ENCODE measurements at regions not wholly inside any gene's neighbourhood (a gene's known extent, or its start where the extent isn't known, plus 50 kb on each side); places are given as distances from the start of the nearest gene placed in this dataset.

DNA sequence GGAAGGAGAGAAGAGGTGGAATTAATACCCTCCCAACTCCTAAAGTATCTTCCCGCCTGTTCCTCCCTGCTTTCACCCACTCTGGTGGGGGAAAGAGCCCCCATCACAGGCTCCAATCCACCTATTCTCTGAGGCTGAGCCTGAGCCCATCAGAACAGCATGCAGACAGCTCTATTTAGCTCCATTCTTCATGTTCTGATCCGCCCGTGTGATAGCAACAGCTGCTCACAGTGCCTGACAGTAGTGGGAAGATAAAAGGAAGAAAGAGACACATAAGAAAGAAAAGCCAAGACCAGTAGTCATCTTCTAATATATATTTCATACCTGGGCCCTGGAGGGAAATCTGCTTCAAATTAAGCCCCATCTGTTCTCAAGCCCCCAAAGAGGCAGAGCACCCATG is 80.3 kb upstream of the AKIP1 start:
- H4K20me1 ChIP-seq (ENCODE audit: control insufficient read depth, insufficient read depth, low read depth, low read length), result no peaks in the 10 kb centered on the region
- H3K9me2 ChIP-seq (replicated peaks; ENCODE audit: control insufficient read depth, low read length), result no peaks in the 10 kb centered on the region
- H3K4me1 ChIP-seq (ENCODE audit: control insufficient read depth, low read length), result peaks cover 14% of the 10 kb centered on the region
- H3K4me3 ChIP-seq (ENCODE audit: low read length), result no peak overlapping the region
- no peaks in the 10 kb centered on the region for H3K79me2 ChIP-seq (ENCODE audit: control insufficient read depth, low read length)
- no peaks in the 10 kb centered on the region for H3K36me3 ChIP-seq (ENCODE audit: control insufficient read depth, low read length)
- no peaks in the 10 kb centered on the region for H3F3A ChIP-seq (ENCODE audit: control insufficient read depth, insufficient read depth)
- H3K27me3 ChIP-seq (ENCODE audit: control insufficient read depth, low read length), result peaks cover 24% of the 10 kb centered on the region
- TF ChIP-seq, protein P1, sequence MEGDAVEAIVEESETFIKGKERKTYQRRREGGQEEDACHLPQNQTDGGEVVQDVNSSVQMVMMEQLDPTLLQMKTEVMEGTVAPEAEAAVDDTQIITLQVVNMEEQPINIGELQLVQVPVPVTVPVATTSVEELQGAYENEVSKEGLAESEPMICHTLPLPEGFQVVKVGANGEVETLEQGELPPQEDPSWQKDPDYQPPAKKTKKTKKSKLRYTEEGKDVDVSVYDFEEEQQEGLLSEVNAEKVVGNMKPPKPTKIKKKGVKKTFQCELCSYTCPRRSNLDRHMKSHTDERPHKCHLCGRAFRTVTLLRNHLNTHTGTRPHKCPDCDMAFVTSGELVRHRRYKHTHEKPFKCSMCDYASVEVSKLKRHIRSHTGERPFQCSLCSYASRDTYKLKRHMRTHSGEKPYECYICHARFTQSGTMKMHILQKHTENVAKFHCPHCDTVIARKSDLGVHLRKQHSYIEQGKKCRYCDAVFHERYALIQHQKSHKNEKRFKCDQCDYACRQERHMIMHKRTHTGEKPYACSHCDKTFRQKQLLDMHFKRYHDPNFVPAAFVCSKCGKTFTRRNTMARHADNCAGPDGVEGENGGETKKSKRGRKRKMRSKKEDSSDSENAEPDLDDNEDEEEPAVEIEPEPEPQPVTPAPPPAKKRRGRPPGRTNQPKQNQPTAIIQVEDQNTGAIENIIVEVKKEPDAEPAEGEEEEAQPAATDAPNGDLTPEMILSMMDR (IDR thresholded peaks at IDR 0.05; ENCODE audit: low read depth, low read length, poor library complexity, severe bottlenecking), result no peak
- no peak for TF ChIP-seq EZH2phosphoT487 (IDR thresholded peaks at IDR 0.05; ENCODE audit: borderline replicate concordance, low read length)
- H3K27ac ChIP-seq (ENCODE audit: low read depth, low read length), result no peak overlapping the region
- H3K9me3 ChIP-seq (ENCODE audit: control insufficient read depth, insufficient read depth, low read length), result no peaks in the 10 kb centered on the region
- no peak overlapping the region for H3K4me2 ChIP-seq (ENCODE audit: low read length)

DNA sequence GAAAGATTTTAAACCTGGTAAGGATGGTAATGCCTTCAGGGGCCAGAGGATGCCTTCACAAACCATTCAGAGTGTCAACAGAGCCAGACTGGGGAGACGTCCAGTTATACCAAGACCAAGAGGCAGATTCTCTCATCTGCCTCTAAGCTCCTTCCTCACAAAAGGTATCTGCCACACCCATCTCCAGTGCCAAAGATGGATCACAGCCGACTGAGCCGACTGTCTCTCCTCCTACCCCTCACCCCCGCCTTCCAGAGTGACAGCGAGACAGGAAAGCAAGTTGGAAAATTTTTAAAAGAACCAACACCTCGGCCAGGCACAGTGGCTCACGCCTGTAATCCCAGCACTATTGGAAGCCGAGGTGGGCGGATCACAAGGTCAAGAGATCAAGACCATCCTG is 79.1 kb upstream of the AKIP1 start:
- H3K9me3 ChIP-seq (ENCODE audit: control insufficient read depth, insufficient read depth, low read length), result no peaks in the 10 kb centered on the region
- peaks cover 17% of the 10 kb centered on the region for H3K27me3 ChIP-seq (ENCODE audit: control insufficient read depth, low read length)
- no peaks in the 10 kb centered on the region for H4K20me1 ChIP-seq (ENCODE audit: control insufficient read depth, insufficient read depth, low read depth, low read length)
- no peaks in the 10 kb centered on the region for H3K9me2 ChIP-seq (replicated peaks; ENCODE audit: control insufficient read depth, low read length)
- peaks cover 14% of the 10 kb centered on the region for H3K4me1 ChIP-seq (ENCODE audit: control insufficient read depth, low read length)
- H3K36me3 ChIP-seq (ENCODE audit: control insufficient read depth, low read length), result no peaks in the 10 kb centered on the region
- H3K27ac ChIP-seq (ENCODE audit: low read depth, low read length), result no peak overlapping the region
- no peaks in the 10 kb centered on the region for H3K79me2 ChIP-seq (ENCODE audit: control insufficient read depth, low read length)
- no peak overlapping the region for H3K4me2 ChIP-seq (ENCODE audit: low read length)
- TF ChIP-seq EZH2phosphoT487 (IDR thresholded peaks at IDR 0.05; ENCODE audit: borderline replicate concordance, low read length), result no peak
- TF ChIP-seq, protein P1 (IDR thresholded peaks at IDR 0.05; ENCODE audit: low read depth, low read length, poor library complexity, severe bottlenecking), result no peak
- no peaks in the 10 kb centered on the region for H3F3A ChIP-seq (ENCODE audit: control insufficient read depth, insufficient read depth)
- no peak overlapping the region for H3K4me3 ChIP-seq (ENCODE audit: low read length)

DNA sequence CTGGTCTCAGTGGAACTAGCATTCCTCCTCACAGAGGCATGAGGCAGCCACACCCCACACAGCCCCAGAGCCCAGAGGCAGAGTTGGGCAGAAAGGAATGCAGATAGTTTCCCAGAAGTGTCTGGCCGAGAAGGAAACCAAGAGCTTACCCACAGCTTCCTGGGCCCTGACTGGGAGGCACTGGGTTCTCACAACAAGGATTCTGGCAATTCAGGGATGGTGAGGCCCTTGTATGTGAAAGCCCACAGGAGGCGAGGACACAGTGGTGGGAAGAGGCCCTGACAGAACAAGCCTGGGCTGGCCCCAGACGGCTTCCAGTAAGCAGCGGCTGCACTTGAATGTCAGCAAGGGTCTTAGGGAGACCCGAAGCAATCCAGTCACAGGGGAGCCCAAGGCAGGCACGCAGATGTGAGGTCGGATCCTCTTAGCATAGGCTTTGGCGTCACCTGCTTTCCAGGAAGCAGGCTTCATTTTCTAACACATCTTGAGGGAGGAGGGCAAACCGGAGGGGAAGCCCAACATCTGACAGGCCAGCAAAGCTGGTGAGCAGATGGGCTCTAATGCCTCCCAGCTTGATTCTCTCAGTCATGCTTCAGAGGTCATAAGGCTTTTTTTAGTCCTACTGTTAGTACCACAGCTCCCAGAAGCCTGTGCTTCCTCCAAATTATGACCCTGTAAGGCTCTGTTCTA is 78.3 kb upstream of the AKIP1 start:
- no peaks in the 10 kb centered on the region for H3K9me2 ChIP-seq (replicated peaks; ENCODE audit: control insufficient read depth, low read length)
- no peaks in the 10 kb centered on the region for H3K79me2 ChIP-seq (ENCODE audit: control insufficient read depth, low read length)
- no peak overlapping the region for H3K27ac ChIP-seq (ENCODE audit: low read depth, low read length)
- no peaks in the 10 kb centered on the region for H3F3A ChIP-seq (ENCODE audit: control insufficient read depth, insufficient read depth)
- no peaks in the 10 kb centered on the region for H3K9me3 ChIP-seq (ENCODE audit: control insufficient read depth, insufficient read depth, low read length)
- H3K27me3 ChIP-seq (ENCODE audit: control insufficient read depth, low read length), result peaks cover 15% of the 10 kb centered on the region
- H4K20me1 ChIP-seq (ENCODE audit: control insufficient read depth, insufficient read depth, low read depth, low read length), result no peaks in the 10 kb centered on the region
- H3K4me3 ChIP-seq (ENCODE audit: low read length), result 0 out of 2 replicates have a peak overlapping the region, but pooled peaks have one; percentile 35
- peak overlapping the region; percentile 50 for H3K4me2 ChIP-seq (ENCODE audit: low read length)
- peaks cover 14% of the 10 kb centered on the region for H3K4me1 ChIP-seq (ENCODE audit: control insufficient read depth, low read length)
- TF ChIP-seq, protein P1 (IDR thresholded peaks at IDR 0.05; ENCODE audit: low read depth, low read length, poor library complexity, severe bottlenecking), result no peak
- TF ChIP-seq EZH2phosphoT487 (IDR thresholded peaks at IDR 0.05; ENCODE audit: borderline replicate concordance, low read length), result no peak
- H3K36me3 ChIP-seq (ENCODE audit: control insufficient read depth, low read length), result no peaks in the 10 kb centered on the region
